Stimulated activated CD4-positive, alpha-beta T cell treated with anti-CD3 and anti-CD28 coated beads, Interleukin-15, amount 100 ng/mL, for 24 hours (primary cell): ENCODE measurements at regions not wholly inside any gene's neighbourhood (a gene's known extent, or its start where the extent isn't known, plus 50 kb on each side); places are given as distances from the start of the nearest gene placed in this dataset.
"Not testable (repeated sequence)": the region's sequence is repeated elsewhere in the genome, so short reads cannot be mapped to it uniquely, and the experiment has no call there.

Experiments
- DNase-seq: peaks from one replicate; pipeline ENCODE4 v3.0.0-alpha.2; 2020

- not testable (repeated sequence) for DNase-seq
Measured at GRCh38 chr9:22845243-22845642, 398.6 kb downstream of the DMRTA1 start.

- DNase-seq, result no peak
Measured at GRCh38 chr9:22855980-22856379, 409.4 kb downstream of the DMRTA1 start.

GRCh38 chr9:22857316-22857715 is 410.7 kb downstream of the DMRTA1 start:
- DNase-seq, result no peak

DNA sequence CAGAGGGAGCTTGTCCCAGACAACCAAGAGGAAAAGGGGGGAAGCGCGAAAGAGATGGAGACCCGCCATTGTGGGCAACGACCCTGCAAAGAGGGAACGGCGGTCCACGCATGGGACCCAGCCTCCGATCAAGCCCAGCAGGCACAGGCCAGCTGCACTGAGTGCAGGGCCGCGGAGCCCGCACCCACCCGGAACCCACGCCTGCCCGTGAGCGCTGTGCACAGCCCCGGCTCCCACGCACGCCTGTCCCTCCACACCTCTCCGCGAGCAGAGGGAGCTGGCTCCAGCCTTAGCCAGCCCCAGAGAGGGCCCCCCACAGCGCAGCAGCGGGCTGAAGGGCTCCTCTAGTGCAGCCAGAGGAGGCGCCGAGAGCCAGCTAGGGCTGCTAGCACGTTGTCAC is 416.5 kb downstream of the DMRTA1 start:
- DNase-seq, result no peak

GRCh38 chr9:22863736-22864135 is 417.1 kb downstream of the DMRTA1 start:
- no peak for DNase-seq

DNA sequence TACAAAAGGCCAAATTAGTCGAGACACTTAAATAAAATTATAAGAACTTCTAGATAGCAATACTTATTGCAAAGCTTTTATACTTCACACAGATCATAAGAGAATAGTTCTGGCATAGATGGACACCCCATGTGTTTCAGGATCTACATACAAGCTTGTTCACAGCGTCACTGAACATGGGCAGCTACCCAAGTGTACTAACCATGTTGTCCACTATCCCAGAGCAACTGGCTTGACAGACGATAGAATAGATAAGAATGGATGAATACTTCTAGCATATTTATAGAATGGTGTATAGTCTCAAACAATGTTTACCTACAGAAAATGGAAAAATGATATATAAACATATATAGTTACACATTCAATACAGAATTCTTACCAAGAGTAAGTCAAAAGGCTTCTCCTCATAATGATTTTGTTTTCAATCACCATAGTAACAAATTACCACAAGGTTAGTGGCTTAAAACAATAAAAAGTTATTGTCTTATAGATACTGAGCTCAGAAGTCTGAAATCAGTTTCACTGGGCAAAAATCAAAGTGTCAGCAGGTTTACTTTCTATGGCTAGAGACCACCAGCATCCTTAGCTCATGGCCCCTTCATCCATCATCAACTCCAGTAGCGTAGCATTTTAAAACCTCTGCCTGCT is 446.7 kb downstream of the DMRTA1 start:
- DNase-seq, result no peak

GRCh38 chr9:22898591-22898990 is 452.0 kb downstream of the DMRTA1 start:
- no peak for DNase-seq

DNA sequence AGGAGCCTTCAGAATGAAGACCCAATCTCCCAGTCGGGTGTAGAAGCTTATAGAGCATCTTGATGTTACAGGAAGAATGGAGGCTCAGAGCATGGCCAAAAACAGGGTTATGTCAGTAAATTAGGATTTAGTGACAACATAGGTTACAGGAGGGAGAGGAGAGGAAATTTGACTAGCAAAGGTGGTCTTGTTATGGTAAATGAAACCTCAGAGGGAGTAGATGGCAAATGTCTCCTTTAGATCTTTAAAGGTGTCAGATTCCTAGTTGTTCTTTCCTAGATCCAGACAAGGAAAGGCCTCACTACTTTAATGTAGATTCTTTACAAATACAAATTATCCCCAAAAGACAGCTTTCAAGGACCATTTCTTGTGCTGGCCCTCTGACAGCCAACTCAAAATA is 465.0 kb downstream of the DMRTA1 start:
- DNase-seq, result no peak

DNA sequence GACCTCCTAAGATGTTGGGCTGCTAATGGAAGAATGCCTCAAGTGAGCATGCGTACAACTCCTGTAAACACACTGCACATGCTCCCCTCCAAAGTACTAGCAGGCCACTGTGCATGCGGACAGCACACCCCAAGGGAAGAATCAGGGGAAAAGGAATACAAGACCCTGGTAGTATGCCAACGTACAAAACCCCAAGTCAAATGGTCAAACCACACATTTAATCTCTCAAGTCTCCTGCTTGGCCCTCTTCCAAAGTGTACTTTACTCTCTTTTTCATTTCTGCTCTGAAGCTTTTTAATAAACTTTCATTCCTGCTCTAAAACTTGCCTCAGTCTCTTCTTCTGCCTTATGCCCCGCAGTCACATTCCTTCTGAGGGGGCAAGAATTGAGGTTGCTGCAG is 466.4 kb downstream of the DMRTA1 start:
- no peak for DNase-seq

DNA sequence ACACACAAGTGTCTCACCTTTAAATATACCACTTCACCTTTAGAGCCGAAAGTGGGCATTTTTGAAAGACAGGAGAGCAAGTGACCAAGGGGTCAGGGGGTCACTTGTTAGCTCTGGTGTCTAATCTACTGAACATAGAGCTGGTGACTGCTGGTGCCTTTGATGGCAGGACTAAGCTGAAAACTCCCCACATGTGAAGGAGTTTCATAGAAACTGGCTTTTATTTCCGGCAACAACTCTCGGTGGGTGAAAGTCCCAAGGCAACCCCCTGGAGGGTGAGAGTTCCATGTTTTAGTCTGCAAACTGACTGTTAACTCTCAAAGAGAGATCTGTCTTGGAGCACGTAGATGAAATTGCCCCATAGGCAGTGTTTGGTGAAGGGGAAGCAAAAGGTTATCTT is 466.9 kb downstream of the DMRTA1 start:
- no peak for DNase-seq

DNA sequence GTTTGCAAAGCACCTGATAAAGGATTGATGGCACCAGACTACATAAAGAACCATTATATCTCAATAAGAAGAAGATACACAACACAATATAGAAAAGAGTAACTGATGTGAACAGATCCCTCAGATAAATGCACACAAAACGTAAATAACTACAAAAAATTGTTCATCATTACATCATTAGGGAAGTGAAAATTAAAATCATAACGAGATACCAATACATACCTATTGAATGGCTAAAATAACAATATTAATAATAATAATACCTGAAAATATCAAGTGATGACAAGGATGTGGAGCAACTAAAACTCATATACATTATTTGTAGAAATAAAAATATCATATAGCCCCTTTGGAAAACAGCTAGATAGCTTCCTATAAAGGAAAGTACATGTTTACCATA is 469.5 kb downstream of the DMRTA1 start:
- DNase-seq, result no peak

- no peak for DNase-seq
Measured at GRCh38 chr9:22919423-22919822, 472.8 kb downstream of the DMRTA1 start.

GRCh38 chr9:22921742-22922141 is 475.1 kb downstream of the DMRTA1 start:
- no peak for DNase-seq

GRCh38 chr9:22922222-22922621 is 475.6 kb downstream of the DMRTA1 start:
- DNase-seq, result no peak

GRCh38 chr9:22954550-22954949 is 507.9 kb downstream of the DMRTA1 start:
- no peak for DNase-seq

- no peak for DNase-seq
Measured at GRCh38 chr9:22954964-22955363, 508.3 kb downstream of the DMRTA1 start.

- DNase-seq, result no peak
Measured at GRCh38 chr9:22969350-22969979, 522.8 kb downstream of the DMRTA1 start.

GRCh38 chr9:22970434-22970975 is 523.9 kb downstream of the DMRTA1 start:
- no peak for DNase-seq

DNA sequence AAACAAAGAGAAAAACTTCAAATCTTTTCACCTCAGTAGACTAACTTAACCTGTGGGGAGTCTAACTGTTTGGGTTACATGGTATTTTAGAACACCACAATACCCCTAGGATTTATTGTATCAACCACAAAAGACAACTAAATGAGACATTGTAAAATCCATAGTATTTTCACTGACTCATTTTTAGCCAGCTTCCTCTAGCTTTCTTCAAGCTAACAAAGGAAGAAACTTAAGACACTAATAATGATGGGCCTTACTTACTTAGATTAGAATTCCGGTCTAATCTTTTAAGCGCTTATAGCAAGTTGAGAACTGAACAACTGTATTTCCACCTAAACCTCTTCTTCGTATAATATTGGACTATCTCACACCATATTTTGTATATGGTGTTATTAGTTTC is 529.3 kb downstream of the DMRTA1 start:
- no peak for DNase-seq

DNA sequence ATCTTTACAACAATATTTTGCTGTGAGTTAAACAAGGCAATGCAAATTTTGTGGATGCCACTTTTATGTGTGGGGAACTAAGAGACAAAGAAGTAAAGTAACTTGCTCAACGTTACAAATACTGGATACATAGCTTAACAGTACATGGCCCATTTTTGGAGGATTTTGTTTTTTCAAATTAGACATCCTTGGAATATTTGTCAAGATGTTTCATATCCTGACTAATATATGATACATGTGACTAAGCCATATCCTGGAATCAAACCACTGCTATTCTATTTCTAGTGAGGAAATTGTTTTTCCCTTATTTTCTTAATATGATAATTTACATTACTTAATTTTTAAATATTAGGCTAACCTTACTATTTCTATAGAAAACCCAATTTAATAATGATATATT is 529.8 kb downstream of the DMRTA1 start:
- no peak for DNase-seq

DNA sequence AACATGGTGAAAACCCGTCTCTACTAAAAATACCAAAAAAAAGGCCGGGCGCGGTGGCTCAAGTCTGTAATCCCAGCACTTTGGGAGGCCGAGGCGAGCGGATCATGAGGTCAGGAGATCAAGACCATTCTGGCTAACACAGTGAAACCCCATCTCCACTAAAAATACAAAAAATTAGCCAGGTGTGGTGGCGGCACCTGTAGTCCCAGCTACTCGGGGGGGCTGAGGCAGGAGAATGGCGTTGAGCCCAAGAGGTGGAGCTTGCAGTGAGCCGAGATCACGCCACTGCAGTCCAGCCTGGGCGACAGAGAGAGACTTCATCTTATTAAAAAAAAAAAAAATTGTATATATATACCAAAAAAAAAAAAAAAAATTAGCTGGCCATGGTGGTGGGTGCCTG is 533.8 kb downstream of the DMRTA1 start:
- not testable (repeated sequence) for DNase-seq

DNA sequence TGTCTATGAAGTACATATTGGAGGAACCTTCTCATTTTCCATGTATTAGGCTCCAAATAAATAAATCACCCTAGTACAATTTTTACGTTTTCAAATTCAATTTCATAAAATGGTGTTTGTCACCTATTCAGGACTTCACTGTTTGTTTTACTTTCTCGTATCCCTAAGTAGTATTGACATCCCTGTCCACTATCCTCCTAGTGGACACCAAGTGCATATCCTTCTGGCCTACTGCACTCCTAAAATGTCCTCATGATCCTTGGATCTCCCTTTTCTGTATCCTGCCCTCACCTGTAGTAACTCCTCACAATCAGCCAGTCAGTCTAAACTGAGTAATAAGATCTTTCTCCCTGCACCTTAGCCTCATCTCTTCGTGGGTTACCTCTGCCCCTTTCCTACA is 539.9 kb downstream of the DMRTA1 start:
- no peak for DNase-seq

GRCh38 chr9:22990349-22990748 is 543.7 kb downstream of the DMRTA1 start:
- no peak for DNase-seq

- no peak for DNase-seq
Measured at GRCh38 chr9:22992780-22993179, 546.2 kb downstream of the DMRTA1 start.

- no peak for DNase-seq
Measured at GRCh38 chr9:22997923-22998322, 551.3 kb downstream of the DMRTA1 start.
